GM18520 (cell line): ENCODE measurements at regions not wholly inside any gene's neighbourhood (a gene's known extent, or its start where the extent isn't known, plus 50 kb on each side); places are given as distances from the start of the nearest gene placed in this dataset.

Source experiments
- ATAC-seq: cut with Tn5 transposase; IDR thresholded peaks from one replicate; pipeline ENCODE4 v1.9.1; 2021; ENCODE audit not compliant: unreplicated experiment

- ATAC-seq, result no peak
Observed at GRCh38 chr6:92545861-92546260, 873.5 kb downstream of the EPHA7 start.

- no peak for ATAC-seq
Observed at GRCh38 chr6:92541448-92542060, 877.8 kb downstream of the EPHA7 start.

GRCh38 chr6:92538926-92539325 is 880.4 kb downstream of the EPHA7 start:
- ATAC-seq, result no peak

- ATAC-seq, result no peak
Observed at GRCh38 chr6:92538275-92538674, 881.1 kb downstream of the EPHA7 start.

- ATAC-seq, result no peak
Observed at GRCh38 chr6:92534109-92534508, 885.2 kb downstream of the EPHA7 start.

- ATAC-seq, result no peak
Observed at GRCh38 chr6:92522589-92522988, 896.8 kb downstream of the EPHA7 start.

- ATAC-seq, result no peak
Observed at GRCh38 chr6:92521553-92521952, 897.8 kb downstream of the EPHA7 start.

GRCh38 chr6:92510137-92510536 is 909.2 kb downstream of the EPHA7 start:
- ATAC-seq, result no peak

- ATAC-seq, result no peak
Observed at GRCh38 chr6:92507552-92507951, 911.8 kb downstream of the EPHA7 start.

- no peak for ATAC-seq
Observed at GRCh38 chr6:92504509-92504908, 914.9 kb downstream of the EPHA7 start.

GRCh38 chr6:92497281-92497680 is 922.1 kb downstream of the EPHA7 start:
- no peak for ATAC-seq

GRCh38 chr6:92496527-92496926 is 922.8 kb downstream of the EPHA7 start:
- no peak for ATAC-seq

- no peak for ATAC-seq
Observed at GRCh38 chr6:92495242-92495641, 924.1 kb downstream of the EPHA7 start.

GRCh38 chr6:92485487-92485886 is 933.9 kb downstream of the EPHA7 start:
- no peak for ATAC-seq

- ATAC-seq, result no peak
Observed at GRCh38 chr6:92479831-92480230, 939.5 kb downstream of the EPHA7 start.

- no peak for ATAC-seq
Observed at GRCh38 chr6:92473056-92473455, 946.3 kb downstream of the EPHA7 start.

GRCh38 chr6:92469186-92469828 is 950.1 kb downstream of the EPHA7 start:
- no peak for ATAC-seq

- no peak for ATAC-seq
Observed at GRCh38 chr6:92468066-92468465, 951.3 kb downstream of the EPHA7 start.

- no peak for ATAC-seq
Observed at GRCh38 chr6:92460133-92460532, 959.2 kb downstream of the EPHA7 start.

- no peak for ATAC-seq
Observed at GRCh38 chr6:92459606-92460005, 959.8 kb downstream of the EPHA7 start.

- no peak for ATAC-seq
Observed at GRCh38 chr6:92446052-92446451, 973.3 kb downstream of the EPHA7 start.

- ATAC-seq, result no peak
Observed at GRCh38 chr6:92433911-92434310, 985.4 kb downstream of the EPHA7 start.

- no peak for ATAC-seq
Observed at GRCh38 chr6:92431502-92431901, 987.9 kb downstream of the EPHA7 start.
